ENCODE measurements at regions not wholly inside any gene's neighbourhood (a gene's known extent, or its start where the extent isn't known, plus 50 kb on each side); places are given as distances from the start of the nearest gene placed in this dataset.

DNA sequence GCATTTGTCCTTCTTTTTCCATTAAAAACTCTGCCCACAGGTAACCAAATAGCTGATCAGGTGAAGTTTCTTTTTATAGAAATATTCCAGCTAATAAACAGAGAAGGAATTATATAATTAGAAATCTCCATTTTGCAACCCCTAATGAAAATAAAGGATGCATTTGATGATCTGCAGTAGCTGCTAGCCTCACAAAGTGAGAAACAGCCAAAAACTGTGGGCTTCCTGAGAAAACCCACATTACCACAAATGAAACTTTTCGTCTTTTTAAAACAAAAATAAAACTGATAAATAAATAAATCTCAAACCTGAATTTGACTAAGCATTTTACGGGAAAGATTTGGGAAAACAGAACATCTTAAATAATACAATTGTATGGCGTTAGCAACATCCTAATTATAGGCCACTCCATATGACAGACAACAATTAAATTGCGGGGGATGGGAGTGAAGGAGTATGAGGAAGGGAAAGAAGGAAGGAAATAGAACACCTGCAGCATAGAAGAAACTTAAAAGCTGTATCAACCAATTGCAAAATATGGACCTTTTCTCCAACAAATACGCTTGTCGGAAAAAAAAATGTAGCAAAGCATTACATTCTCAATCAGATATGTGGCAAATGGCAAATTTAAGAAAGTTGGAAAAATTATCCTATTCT lies 283.0 kb upstream of the ITGA1 start:
- DNase-seq = no peak

DNA sequence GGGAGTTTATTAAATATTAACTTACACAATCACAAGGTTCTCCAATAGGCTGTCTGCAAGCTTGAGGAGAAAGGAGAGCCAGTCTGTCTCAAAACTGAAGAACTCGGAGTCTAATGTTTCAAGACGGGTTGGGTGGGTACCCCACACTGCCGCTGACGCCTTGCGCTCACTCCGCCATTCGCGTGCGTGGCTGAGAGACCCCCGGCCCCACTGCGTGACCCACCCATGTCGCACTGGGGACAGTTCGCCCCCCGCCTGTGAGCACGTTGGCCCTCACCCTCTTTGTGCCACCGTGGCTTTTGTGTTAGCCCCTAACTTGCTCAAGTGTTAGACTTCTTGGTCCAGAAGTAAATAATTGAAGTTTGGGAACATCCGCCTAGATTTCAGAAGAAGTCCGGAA lies 270.0 kb upstream of the ITGA1 start:
- no peak for DNase-seq

- DNase-seq = no peak
Measured at GRCh38 chr5:52520171-52520570, 267.5 kb upstream of the ITGA1 start.

DNA sequence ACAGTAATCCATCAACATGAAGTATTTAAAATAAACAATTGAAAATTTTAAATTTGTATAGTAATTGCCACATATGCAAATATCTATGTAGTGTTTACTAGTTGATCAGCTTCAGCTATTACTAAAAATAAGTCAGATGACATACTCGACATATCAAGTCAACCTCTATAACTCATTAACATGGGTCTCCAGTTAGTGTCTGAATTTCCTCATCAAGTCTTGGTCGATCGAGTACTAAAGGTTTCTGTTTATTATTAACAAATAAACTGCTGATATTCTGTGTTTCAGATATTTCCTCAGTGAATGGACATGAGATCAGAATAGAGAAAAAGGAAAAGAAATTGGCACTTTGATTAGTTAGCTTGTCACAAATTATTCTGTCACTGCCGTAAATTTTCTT lies 266.5 kb upstream of the ITGA1 start:
- DNase-seq = no peak

DNA sequence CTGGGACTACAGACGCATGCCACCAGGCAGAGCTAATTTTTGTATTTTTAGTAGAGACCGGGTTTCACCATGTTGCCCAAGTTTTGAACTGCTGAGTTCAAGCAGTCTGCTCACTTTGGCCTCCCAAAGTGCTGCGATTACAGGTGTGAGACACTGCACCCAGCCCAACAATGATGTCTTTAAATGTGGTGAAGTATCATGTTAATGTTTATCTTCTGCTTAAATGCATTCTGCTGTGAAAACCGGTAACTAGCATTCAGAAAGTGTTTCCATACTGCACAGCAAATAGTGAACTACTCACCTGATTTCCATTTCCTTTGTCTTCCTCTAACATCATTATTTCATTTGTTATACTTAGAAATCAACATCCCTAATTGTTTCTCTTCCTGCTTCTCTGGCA lies 264.0 kb upstream of the ITGA1 start:
- DNase-seq = no peak

DNA sequence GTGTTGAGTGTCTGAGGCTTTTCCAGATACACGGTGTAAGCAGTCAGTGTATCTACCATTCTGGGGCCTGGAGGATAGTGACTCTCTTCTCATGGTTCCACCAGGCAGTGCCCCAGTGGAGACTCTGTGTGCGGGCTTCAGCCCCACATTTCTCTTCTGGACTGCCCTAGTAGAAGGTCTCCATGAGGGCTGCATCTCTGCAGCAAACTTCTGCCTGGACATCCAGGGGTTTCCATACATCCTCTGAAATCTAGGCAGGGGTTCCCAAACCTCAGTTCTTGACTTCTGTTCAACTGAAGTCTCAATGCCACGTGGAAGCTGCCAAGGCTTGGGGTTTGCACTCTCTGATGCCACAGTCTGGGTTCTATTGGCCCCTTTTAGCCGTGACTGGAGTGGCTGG lies 256.6 kb upstream of the ITGA1 start:
- DNase-seq = no peak

- DNase-seq = no peak
Measured at GRCh38 chr5:52543594-52543993, 244.1 kb upstream of the ITGA1 start.

- DNase-seq = no peak
Measured at GRCh38 chr5:52544738-52545137, 243.0 kb upstream of the ITGA1 start.

GRCh38 chr5:52554293-52554692 lies 233.4 kb upstream of the ITGA1 start:
- no peak for DNase-seq

DNA sequence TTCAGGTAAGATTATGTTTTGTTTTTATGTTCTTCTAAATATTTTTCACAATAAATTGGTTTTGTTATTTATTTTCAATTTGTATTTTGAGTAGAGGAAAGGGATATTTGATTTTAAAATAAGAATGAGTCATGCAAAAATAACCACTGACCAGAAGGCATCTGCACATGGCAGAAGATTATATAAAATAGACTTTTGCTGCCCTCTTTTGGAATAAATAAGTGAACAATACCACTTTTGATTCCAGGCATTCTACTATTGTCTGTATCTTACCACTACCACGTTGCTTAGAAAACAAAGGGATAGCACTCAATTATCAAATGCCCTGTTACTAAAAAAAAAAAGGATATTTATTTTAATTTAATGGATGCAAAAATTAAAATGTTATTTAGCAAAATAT lies 227.3 kb upstream of the ITGA1 start:
- no peak for DNase-seq

DNA sequence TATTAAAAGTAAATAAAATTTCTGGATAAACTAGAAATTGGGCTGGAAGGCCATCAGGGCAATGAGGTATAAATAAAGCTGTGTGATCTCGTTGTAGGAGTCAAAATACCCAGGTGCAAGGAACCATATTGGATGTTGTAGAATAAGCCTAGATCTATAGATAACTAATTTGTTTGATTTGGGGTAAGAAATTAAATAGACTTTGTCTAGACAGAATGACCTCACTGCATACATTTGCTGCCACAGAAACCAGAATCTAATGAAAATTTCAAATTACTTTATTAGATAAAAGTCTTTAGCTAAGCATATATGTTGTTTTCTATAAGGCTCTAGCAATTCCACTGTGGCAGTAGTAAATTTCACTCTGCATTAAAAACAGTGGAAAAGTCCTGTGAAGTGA lies 225.2 kb upstream of the ITGA1 start:
- DNase-seq = no peak

- DNase-seq = no peak
Measured at GRCh38 chr5:52564587-52564986, 223.1 kb upstream of the ITGA1 start.

DNA sequence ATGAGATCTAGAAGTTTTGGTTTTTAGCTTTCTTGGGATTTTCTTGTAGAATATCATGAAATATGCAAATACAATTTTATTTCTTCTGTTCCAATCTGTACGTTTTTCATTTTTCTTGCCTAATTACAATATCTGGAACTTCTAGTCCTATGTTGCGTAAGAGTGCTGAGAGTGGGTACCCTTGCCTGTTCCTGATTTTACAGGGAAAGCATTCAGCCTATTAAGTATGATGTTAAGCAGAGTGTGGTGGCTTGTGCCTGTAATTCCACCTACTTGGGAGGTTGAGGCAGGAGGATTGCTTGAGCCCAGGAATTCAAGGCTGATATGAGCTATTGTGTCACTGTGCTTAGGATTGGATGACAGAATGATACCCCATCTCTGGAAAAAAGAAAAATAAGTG lies 210.2 kb upstream of the ITGA1 start:
- DNase-seq = no peak

- DNase-seq = no peak
Measured at GRCh38 chr5:52579391-52579790, 208.3 kb upstream of the ITGA1 start.

GRCh38 chr5:52580921-52581320 lies 206.8 kb upstream of the ITGA1 start:
- DNase-seq = no peak

- no peak for DNase-seq
Measured at GRCh38 chr5:52582313-52582712, 205.4 kb upstream of the ITGA1 start.

DNA sequence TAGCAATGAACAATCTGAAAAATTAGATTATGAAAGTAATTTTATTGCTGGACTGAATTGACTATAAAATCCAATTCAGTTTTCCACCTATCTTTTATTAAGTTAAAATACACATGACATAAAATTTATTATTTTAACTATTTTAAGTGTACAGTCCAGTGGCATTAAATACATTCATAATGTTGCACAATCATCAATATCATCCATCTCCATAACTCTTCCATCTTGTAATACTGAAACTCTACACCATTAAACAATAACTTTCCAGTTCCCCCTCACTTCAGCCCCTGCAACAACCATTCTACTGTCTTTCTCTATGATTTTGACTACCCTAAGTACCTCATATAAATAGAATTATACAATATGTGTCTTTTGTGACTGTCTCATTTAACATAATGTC lies 200.6 kb upstream of the ITGA1 start:
- DNase-seq = no peak

GRCh38 chr5:52597625-52598024 lies 190.1 kb upstream of the ITGA1 start:
- no peak for DNase-seq

- no peak for DNase-seq
Measured at GRCh38 chr5:52598968-52599367, 188.7 kb upstream of the ITGA1 start.

DNA sequence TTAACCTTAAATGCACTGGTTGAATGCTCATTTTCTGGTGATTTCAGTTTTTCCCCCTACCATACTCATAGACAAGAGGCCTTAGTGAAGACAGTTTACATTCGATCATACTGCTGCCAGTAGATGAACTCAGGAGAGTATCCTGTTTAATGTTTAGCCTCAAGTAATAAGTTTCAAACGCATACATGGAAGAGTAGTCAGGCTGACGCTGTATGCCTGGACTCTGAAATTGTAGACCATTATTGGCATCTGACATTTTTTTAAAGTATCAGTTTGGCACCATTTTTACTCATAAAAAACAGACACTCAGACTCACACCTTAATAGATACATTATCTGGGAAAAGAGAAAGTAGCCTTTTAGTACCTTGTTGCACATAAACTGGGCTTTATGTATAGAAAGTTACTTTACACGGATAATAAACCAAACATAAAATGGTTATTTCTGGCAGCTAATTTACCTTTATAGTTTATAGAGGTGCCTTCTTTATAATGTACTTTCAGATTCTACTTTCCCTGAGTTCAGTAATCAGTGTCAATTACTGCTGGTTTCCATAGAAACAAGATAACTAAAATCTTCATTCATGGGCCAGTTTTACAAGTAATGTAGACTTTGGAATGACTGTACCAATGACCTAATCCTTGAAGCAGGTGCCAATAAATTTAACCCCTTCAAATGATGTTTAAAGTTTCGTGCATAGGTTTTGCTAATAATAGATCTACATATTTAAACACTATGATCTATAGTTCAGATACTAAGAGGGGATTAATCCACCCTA lies 183.8 kb upstream of the ITGA1 start:
- DNase-seq = no peak

DNA sequence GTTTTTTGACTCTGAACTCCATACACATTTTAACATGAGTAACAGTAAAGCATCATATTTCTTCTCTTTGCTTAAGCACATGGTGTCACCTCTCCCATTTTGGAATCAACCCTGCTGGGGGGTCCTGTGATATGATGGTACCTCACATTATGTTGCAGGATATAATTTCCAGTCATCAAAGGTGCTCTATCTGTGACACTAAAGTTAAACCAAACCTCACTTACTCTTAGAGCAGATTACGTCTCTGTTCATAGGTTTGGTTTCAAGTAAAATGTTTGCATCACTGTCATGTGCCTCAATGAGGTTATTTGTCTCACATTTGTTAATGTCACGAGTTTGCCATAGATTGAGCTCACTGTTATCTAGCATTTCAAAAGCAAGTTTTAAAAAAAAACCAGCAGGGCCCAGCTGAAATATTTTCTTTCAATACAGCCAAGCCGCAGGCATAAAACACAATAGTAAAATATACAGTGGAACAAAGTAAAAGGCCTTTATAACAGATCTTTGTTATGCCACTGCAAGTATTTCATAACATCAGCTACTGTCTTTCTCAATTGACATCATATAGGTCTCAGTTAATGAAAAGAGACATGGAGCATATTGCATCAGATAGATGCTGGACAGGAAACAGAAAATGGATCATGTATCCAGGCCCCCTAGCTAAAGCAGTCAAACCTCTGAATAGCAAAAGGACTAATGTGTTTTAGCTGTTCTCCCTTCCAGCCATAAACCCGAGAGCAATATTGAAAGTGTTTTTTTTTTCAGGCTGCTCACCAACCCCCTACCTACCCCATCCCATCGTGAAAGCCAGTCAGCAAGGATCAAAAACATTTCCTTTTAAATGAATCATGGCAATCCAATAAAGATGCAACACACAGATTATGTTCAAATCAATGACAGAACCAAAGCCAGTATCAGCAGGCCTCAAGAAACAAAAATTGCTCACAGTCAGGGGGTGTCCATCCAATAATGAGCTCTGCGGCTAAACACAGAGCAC lies 182.1 kb upstream of the ITGA1 start:
- DNase-seq = no peak

- DNase-seq = no peak
Measured at GRCh38 chr5:52607227-52607824, 180.4 kb upstream of the ITGA1 start.

- DNase-seq = no peak
Measured at GRCh38 chr5:52620315-52620714, 167.4 kb upstream of the ITGA1 start.

Measured in stimulated activated CD4-positive, alpha-beta T cell treated with anti-CD3 and anti-CD28 coated beads, Interleukin-4, amount 100 ng/mL, for 4 hours (primary cell).